ENCODE measurements at regions not wholly inside any gene's neighbourhood (a gene's known extent, or its start where the extent isn't known, plus 50 kb on each side); places are given as distances from the start of the nearest gene placed in this dataset.

- no peak overlapping the region for H3K4me3 Mint-ChIP-seq
- no peaks in the 10 kb centered on the region for H3K27me3 Mint-ChIP-seq (ENCODE audit: low read depth in 2 of 2)
- Histone ChIP-seq H3K27ac (ENCODE audit: low read length) (no peak overlapping the region), H3K9me3 (ENCODE audit: control insufficient read depth, insufficient read depth, low read length) (no peaks in the 10 kb centered on the region), H3K4me3 (ENCODE audit: low read length) (no peak overlapping the region), H3K4me1 (ENCODE audit: control insufficient read depth, insufficient read depth, low read length) (no peaks in the 10 kb centered on the region), H3K36me3 (ENCODE audit: control insufficient read depth, insufficient read depth, low read length) (no peaks in the 10 kb centered on the region), H3K27me3 (ENCODE audit: control insufficient read depth, insufficient read depth, low read length) (no peaks in the 10 kb centered on the region)
- no peaks in the 10 kb centered on the region for H3K4me1 Mint-ChIP-seq
- H3K9me3 Mint-ChIP-seq: no peaks in the 10 kb centered on the region
- intact Hi-C loops (cut with micrococcal nuclease): no loop called here
- no peak for TF ChIP-seq CTCF (IDR thresholded peaks at IDR 0.05)
- DNase-seq (no peak), ATAC-seq (no peak)
- H3K36me3 Mint-ChIP-seq: no peaks in the 10 kb centered on the region
- 84% methylated on average over 2 of the region's 3 CpGs for WGBS (ENCODE audit: insufficient coverage)
- H3K27ac Mint-ChIP-seq: no peak overlapping the region
These were observed 85.1 kb upstream of the NANOGP8 start for GRCh38 chr15:35170207-35170606.

- H3K4me3 Mint-ChIP-seq: no peak overlapping the region
- no peaks in the 10 kb centered on the region for H3K36me3 ChIP-seq (ENCODE audit: control insufficient read depth, insufficient read depth, low read length)
- no peak overlapping the region for H3K4me3 ChIP-seq (ENCODE audit: low read length)
- no peak overlapping the region for H3K27ac Mint-ChIP-seq
- H3K9me3 ChIP-seq (ENCODE audit: control insufficient read depth, insufficient read depth, low read length): no peaks in the 10 kb centered on the region
- 60% methylated on average over 1 of the region's 4 CpGs for WGBS (ENCODE audit: insufficient coverage)
- intact Hi-C loops (cut with micrococcal nuclease): no loop called here
- ATAC-seq (no peak), DNase-seq (no peak)
- no peaks in the 10 kb centered on the region for H3K9me3 Mint-ChIP-seq
- no peaks in the 10 kb centered on the region for H3K36me3 Mint-ChIP-seq
- no peaks in the 10 kb centered on the region for H3K4me1 Mint-ChIP-seq
- no peaks in the 10 kb centered on the region for H3K4me1 ChIP-seq (ENCODE audit: control insufficient read depth, insufficient read depth, low read length)
- no peak overlapping the region for H3K27ac ChIP-seq (ENCODE audit: low read length)
- no peak for TF ChIP-seq CTCF (IDR thresholded peaks at IDR 0.05)
- H3K27me3 ChIP-seq (ENCODE audit: control insufficient read depth, insufficient read depth, low read length): no peaks in the 10 kb centered on the region
- no peaks in the 10 kb centered on the region for H3K27me3 Mint-ChIP-seq (ENCODE audit: low read depth in 2 of 2)
These were observed 83.4 kb upstream of the NANOGP8 start for GRCh38 chr15:35168464-35168863.

DNA sequence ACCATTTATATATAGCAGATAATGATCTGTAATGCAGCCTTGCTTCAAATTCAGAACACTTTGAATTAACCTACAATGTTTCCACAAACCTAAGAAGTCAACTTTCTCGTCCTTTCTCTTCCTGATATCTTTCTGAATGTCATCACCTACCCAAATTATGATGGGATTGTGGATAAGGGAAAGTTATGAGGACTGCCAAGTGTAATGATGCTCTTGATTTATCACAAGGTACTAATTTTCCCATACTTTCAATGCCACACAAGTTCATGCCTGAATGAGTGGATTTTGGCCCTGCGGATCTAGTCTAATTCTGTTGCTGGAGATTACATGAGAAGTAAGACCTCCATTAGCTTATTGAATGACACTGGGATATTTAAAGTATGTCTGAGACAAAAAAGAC is 82.6 kb upstream of the NANOGP8 start:
- H3K36me3 Mint-ChIP-seq: no peaks in the 10 kb centered on the region
- Histone ChIP-seq H3K4me3 (ENCODE audit: low read length) (no peak overlapping the region), H3K27me3 (ENCODE audit: control insufficient read depth, insufficient read depth, low read length) (no peaks in the 10 kb centered on the region), H3K4me1 (ENCODE audit: control insufficient read depth, insufficient read depth, low read length) (no peaks in the 10 kb centered on the region), H3K36me3 (ENCODE audit: control insufficient read depth, insufficient read depth, low read length) (no peaks in the 10 kb centered on the region), H3K27ac (ENCODE audit: low read length) (no peak overlapping the region), H3K9me3 (ENCODE audit: control insufficient read depth, insufficient read depth, low read length) (no peaks in the 10 kb centered on the region)
- no peaks in the 10 kb centered on the region for H3K9me3 Mint-ChIP-seq
- WGBS (ENCODE audit: insufficient coverage): 100% methylated on average over 1 of the region's 2 CpGs
- no peak overlapping the region for H3K27ac Mint-ChIP-seq
- DNase-seq (no peak), ATAC-seq (no peak)
- no peaks in the 10 kb centered on the region for H3K27me3 Mint-ChIP-seq (ENCODE audit: low read depth in 2 of 2)
- intact Hi-C loops (cut with micrococcal nuclease): no loop called here
- no peaks in the 10 kb centered on the region for H3K4me1 Mint-ChIP-seq
- H3K4me3 Mint-ChIP-seq: no peak overlapping the region
- TF ChIP-seq CTCF (IDR thresholded peaks at IDR 0.05): no peak

GRCh38 chr15:35166730-35167359 is 81.8 kb upstream of the NANOGP8 start:
- no peak overlapping the region for H3K4me3 Mint-ChIP-seq
- intact Hi-C loops (cut with micrococcal nuclease): no loop called here
- no CpG with 5 or more reads among the region's 3 CpGs for WGBS (ENCODE audit: insufficient coverage)
- H3K27ac ChIP-seq (ENCODE audit: low read length): no peak overlapping the region
- no peaks in the 10 kb centered on the region for H3K4me1 Mint-ChIP-seq
- no peak overlapping the region for H3K27ac Mint-ChIP-seq
- H3K27me3 ChIP-seq (ENCODE audit: control insufficient read depth, insufficient read depth, low read length): no peaks in the 10 kb centered on the region
- no peaks in the 10 kb centered on the region for H3K36me3 ChIP-seq (ENCODE audit: control insufficient read depth, insufficient read depth, low read length)
- no peaks in the 10 kb centered on the region for H3K36me3 Mint-ChIP-seq
- no peaks in the 10 kb centered on the region for H3K9me3 ChIP-seq (ENCODE audit: control insufficient read depth, insufficient read depth, low read length)
- no peak for TF ChIP-seq CTCF (IDR thresholded peaks at IDR 0.05)
- no peaks in the 10 kb centered on the region for H3K9me3 Mint-ChIP-seq
- DNase-seq (no peak), ATAC-seq (no peak)
- H3K27me3 Mint-ChIP-seq (ENCODE audit: low read depth in 2 of 2): no peaks in the 10 kb centered on the region
- H3K4me1 ChIP-seq (ENCODE audit: control insufficient read depth, insufficient read depth, low read length): no peaks in the 10 kb centered on the region
- no peak overlapping the region for H3K4me3 ChIP-seq (ENCODE audit: low read length)
